VCaP (cell line): ENCODE measurements at regions not wholly inside any gene's neighbourhood (a gene's known extent, or its start where the extent isn't known, plus 50 kb on each side); places are given as distances from the start of the nearest gene placed in this dataset.

Source experiments
- H3K27ac ChIP-seq: fragments of 450-650 bp; 2 replicates; pipeline ENCODE4 v1.5.1; 2017
- CTCF ChIP-seq: fragments of 450-650 bp; conservative IDR thresholded peaks from 2 replicates; pipeline ENCODE4 v1.5.1; 2017; ENCODE audit warnings: mild to moderate bottlenecking, moderate library complexity

GRCh38 chr13:67498948-67499347 lies 268.8 kb upstream of the PCDH9 start:
- no peak for TF ChIP-seq CTCF
- H3K27ac ChIP-seq: no peak overlapping the region

- TF ChIP-seq CTCF: no peak
- H3K27ac ChIP-seq: no peak overlapping the region
Measured at GRCh38 chr13:67493835-67494234, 263.7 kb upstream of the PCDH9 start.

- TF ChIP-seq CTCF: no peak
- H3K27ac ChIP-seq: no peak overlapping the region
Measured at GRCh38 chr13:67489016-67489415, 258.9 kb upstream of the PCDH9 start.

- TF ChIP-seq CTCF: no peak
- H3K27ac ChIP-seq: no peak overlapping the region
Measured at GRCh38 chr13:67481445-67481844, 251.3 kb upstream of the PCDH9 start.

GRCh38 chr13:67474115-67474514 lies 244.0 kb upstream of the PCDH9 start:
- no peak overlapping the region for H3K27ac ChIP-seq
- TF ChIP-seq CTCF: no peak

- TF ChIP-seq CTCF: no peak
Measured at GRCh38 chr13:67469623-67470022, 239.5 kb upstream of the PCDH9 start.

GRCh38 chr13:67466569-67466968 lies 236.4 kb upstream of the PCDH9 start:
- H3K27ac ChIP-seq: no peak overlapping the region
- no peak for TF ChIP-seq CTCF

More at GRCh38 chr13:67469623-67470022, 239.5 kb upstream of the PCDH9 start:
- no peak overlapping the region for H3K27ac ChIP-seq

GRCh38 chr13:67464154-67464553 lies 234.0 kb upstream of the PCDH9 start:
- no peak for TF ChIP-seq CTCF
- no peak overlapping the region for H3K27ac ChIP-seq
